ENCODE measurements at regions not wholly inside any gene's neighbourhood (a gene's known extent, or its start where the extent isn't known, plus 50 kb on each side); places are given as distances from the start of the nearest gene placed in this dataset.

DNA sequence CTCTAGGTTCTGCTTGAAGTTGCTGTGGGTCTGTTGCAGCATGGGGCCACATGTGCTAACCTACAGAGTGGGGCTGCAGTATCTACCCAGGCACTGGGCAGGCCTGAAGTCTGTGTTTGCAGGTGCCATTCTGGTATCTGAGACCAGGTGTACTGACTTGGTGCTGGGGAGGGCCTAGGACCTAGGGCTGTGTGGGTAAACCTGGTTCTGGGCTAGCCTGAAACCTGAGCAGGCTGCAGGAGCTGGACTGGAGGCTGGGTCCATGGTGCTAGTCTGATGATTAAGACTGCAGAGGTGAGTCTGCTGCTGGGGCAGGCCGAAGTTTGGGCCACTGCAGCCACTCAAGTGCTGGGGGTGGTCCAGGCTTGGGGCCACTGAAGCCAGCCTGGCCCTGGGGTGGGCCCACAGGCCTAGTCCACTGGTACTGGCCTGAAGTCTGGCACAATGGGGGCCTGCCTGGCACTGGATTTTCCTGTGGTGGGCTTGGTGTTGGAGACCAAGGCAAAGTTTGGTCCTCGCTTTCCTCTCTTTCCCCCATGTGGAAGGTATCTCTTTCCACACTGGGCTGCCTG, 310.6 kb downstream of the NDFIP2 start:
- Mint-ChIP-seq H3K4me3 (no peak overlapping the region), H3K27ac (no peak overlapping the region), H3K27me3 (ENCODE audit: low read depth) (no peaks in the 10 kb centered on the region), H3K36me3 (peaks cover 7% of the 10 kb centered on the region), H3K9me3 (peaks cover 23% of the 10 kb centered on the region), H3K4me1 (peaks cover 28% of the 10 kb centered on the region)
- no peak for DNase-seq (ENCODE audit: low spot score in 2 of 2, unreplicated experiment in 2 of 2)
- TF ChIP-seq, protein P1, sequence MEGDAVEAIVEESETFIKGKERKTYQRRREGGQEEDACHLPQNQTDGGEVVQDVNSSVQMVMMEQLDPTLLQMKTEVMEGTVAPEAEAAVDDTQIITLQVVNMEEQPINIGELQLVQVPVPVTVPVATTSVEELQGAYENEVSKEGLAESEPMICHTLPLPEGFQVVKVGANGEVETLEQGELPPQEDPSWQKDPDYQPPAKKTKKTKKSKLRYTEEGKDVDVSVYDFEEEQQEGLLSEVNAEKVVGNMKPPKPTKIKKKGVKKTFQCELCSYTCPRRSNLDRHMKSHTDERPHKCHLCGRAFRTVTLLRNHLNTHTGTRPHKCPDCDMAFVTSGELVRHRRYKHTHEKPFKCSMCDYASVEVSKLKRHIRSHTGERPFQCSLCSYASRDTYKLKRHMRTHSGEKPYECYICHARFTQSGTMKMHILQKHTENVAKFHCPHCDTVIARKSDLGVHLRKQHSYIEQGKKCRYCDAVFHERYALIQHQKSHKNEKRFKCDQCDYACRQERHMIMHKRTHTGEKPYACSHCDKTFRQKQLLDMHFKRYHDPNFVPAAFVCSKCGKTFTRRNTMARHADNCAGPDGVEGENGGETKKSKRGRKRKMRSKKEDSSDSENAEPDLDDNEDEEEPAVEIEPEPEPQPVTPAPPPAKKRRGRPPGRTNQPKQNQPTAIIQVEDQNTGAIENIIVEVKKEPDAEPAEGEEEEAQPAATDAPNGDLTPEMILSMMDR (IDR thresholded peaks at IDR 0.05; ENCODE audit: unreplicated experiment), result no peak

DNA sequence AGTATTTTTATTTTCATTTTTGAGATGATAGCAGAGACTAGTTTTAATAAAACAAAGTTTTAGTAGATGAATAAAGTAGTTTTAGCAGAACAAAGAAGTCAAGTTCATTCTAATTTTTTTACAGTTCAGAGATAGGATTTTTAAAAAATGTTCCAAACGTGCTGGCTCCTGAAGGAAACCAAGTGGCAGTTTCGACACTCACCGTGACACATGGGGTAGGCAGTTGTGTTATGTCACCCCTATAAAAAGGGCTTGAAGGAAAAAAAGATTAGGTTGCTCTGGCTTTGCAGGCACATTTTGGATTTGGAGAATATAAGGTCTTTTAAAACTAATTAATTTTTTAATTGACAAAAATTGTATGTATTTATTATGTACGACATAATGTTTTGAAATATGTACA, 305.2 kb downstream of the NDFIP2 start:
- Mint-ChIP-seq H3K4me1 (peaks cover 22% of the 10 kb centered on the region), H3K36me3 (peaks cover 7% of the 10 kb centered on the region), H3K9me3 (peaks cover 18% of the 10 kb centered on the region), H3K27me3 (ENCODE audit: low read depth) (no peaks in the 10 kb centered on the region), H3K27ac (no peak overlapping the region), H3K4me3 (no peak overlapping the region)
- TF ChIP-seq, protein P1 (IDR thresholded peaks at IDR 0.05; ENCODE audit: unreplicated experiment), result no peak
- DNase-seq (ENCODE audit: low spot score in 2 of 2, unreplicated experiment in 2 of 2), result no peak

DNA sequence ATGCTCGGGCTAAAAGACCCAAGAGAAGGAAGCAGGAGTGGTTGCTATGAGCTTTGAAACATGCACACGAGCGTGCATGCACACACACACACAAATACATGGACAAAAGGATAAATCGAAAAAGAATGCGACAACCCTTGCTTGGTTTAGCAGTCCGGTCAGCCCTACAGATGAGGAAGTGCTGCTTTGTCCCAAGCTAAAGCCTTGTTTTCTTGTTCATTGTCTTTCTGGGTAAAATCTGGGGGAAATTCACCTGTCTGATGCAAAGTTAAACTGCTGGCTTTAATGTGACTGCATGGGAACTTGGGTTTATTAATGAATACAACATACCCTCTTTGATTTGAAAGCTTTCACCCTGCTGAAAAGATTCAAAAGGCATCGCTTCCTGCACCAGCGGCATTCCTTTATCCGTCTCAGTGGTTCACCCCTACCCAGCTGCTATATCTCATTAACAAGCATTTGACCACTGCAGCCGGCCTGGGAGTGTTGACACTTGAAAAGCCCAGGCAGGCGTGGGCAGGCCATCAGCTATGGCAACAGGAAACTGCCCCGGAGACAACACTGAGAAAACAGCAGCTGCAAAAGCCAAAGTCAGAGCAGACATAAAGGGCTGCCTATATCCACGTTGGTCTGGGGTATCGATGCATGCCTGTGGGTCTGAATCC, 301.7 kb downstream of the NDFIP2 start:
- Mint-ChIP-seq H3K27me3 (ENCODE audit: low read depth) (no peaks in the 10 kb centered on the region), H3K27ac (peak overlapping the region; percentile 49), H3K9me3 (peaks cover 4% of the 10 kb centered on the region), H3K4me1 (peaks cover 41% of the 10 kb centered on the region), H3K36me3 (peaks cover 2% of the 10 kb centered on the region), H3K4me3 (no peak overlapping the region)
- TF ChIP-seq, protein P1 (IDR thresholded peaks at IDR 0.05; ENCODE audit: unreplicated experiment), result no peak
- DNase-seq (ENCODE audit: low spot score in 2 of 2, unreplicated experiment in 2 of 2), result no peak

DNA sequence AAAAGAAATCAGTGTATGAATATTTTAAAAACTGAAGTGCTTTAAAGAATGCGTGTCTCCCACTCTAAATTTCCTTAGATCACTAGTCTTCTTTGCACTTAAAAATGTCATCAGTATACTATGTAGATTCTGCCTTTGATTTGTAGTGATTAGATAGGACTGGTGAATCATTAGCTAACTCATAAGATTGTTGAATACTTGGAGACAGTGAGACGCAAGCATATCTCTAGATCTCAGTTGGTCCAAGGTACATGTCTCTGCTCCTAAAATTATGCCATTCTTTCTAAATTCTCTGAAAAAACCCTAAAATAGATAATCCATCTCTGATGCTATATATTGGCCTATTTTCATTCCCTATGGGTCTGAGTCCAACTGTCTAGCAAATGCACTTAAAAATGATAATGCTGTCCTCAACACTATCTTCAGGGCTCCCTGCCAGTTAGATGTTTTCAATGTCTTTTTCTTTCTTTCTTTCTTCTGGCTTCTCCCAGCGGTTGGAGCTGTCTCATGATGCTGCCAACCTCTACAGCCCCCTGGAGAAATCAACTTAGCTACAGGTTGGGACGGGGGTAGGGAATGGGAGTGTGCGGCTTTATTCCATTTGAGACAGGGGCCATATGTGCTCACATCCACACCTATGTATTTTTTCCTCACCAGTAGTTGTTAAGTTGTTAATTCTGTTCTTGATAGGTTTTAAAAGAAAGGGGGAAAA, 301.0 kb downstream of the NDFIP2 start:
- no peaks in the 10 kb centered on the region for H3K27me3 Mint-ChIP-seq (ENCODE audit: low read depth)
- TF ChIP-seq, protein P1 (IDR thresholded peaks at IDR 0.05; ENCODE audit: unreplicated experiment), result no peak
- peak overlapping the region; percentile 49 for H3K27ac Mint-ChIP-seq
- no peak overlapping the region for H3K4me3 Mint-ChIP-seq
- no peaks in the 10 kb centered on the region for H3K36me3 Mint-ChIP-seq
- DNase-seq (ENCODE audit: low spot score in 2 of 2, unreplicated experiment in 2 of 2), result no peak
- H3K4me1 Mint-ChIP-seq, result peaks cover 43% of the 10 kb centered on the region
- H3K9me3 Mint-ChIP-seq, result no peaks in the 10 kb centered on the region

DNA sequence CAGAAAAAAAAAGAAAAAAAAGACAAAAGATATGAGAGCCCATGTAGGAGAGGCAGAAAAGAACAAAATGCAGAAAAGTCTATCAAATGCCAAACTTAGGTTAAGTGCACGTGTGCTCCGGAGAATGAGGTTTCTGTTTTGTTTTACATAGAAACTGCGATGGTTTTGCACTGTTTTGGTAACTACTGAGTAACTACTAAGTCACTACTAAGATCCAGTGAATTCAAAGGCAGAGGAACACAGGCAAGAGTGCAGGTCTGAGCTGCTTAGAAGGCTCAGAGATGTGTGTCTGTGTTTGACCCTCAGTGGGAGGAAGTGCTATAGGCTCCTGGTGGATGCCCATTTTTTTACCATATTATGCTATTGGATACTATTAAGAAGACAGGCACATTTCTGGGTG, 299.3 kb downstream of the NDFIP2 start:
- Mint-ChIP-seq H3K27ac (peak overlapping the region; percentile 87), H3K27me3 (ENCODE audit: low read depth) (no peaks in the 10 kb centered on the region), H3K4me3 (no peak overlapping the region), H3K36me3 (no peaks in the 10 kb centered on the region), H3K9me3 (no peaks in the 10 kb centered on the region), H3K4me1 (peaks cover 59% of the 10 kb centered on the region)
- DNase-seq (ENCODE audit: low spot score in 2 of 2, unreplicated experiment in 2 of 2), result no peak
- TF ChIP-seq, protein P1 (IDR thresholded peaks at IDR 0.05; ENCODE audit: unreplicated experiment), result no peak
